Endodermal cell (in vitro differentiated cells): ENCODE measurements at regions not wholly inside any gene's neighbourhood (a gene's known extent, or its start where the extent isn't known, plus 50 kb on each side); places are given as distances from the start of the nearest gene placed in this dataset.
A peak's percentile ranks its signal among the peaks of the same experiment; 100 is the strongest.

ENCODE experiments used
- DNase-seq: peaks from one replicate; pipeline ENCODE4 v3.0.0-alpha.2; 2017
- H3K27ac ChIP-seq: 2 replicates; pipeline ENCODE4 v1.5.1; 2013; ENCODE audit warnings: mild to moderate bottlenecking, low read depth, low read length, moderate library complexity
- H3K27me3 ChIP-seq: 2 replicates; pipeline ENCODE4 v1.6.1; 2013; ENCODE audit warnings: mild to moderate bottlenecking, low read length, moderate library complexity; ENCODE audit not compliant: insufficient read depth, control insufficient read depth, poor library complexity, severe bottlenecking
- H3K36me3 ChIP-seq: 2 replicates; pipeline ENCODE4 v1.7.0; 2013; ENCODE audit warnings: mild to moderate bottlenecking, low read length, moderate library complexity; ENCODE audit not compliant: control insufficient read depth, insufficient read depth
- H3K4me1 ChIP-seq: one replicate; pipeline ENCODE4 v1.7.0; 2013; ENCODE audit warnings: low read length; ENCODE audit not compliant: control insufficient read depth, insufficient read depth
- H3K4me3 ChIP-seq: 2 replicates; pipeline ENCODE4 v1.5.1; 2013; ENCODE audit warnings: mild to moderate bottlenecking, low read length, moderate library complexity
- H3K9ac ChIP-seq: 2 replicates; pipeline ENCODE4 v1.6.1; 2013; ENCODE audit warnings: mild to moderate bottlenecking, low read length, moderate library complexity; ENCODE audit not compliant: poor library complexity, severe bottlenecking; ENCODE audit errors: extremely low read depth
- H3K9me3 ChIP-seq: 2 replicates; pipeline ENCODE4 v1.6.1; 2013; ENCODE audit warnings: mild to moderate bottlenecking, low read length, moderate library complexity; ENCODE audit not compliant: control insufficient read depth
- H3K27ac Mint-ChIP-seq: 2 replicates; pipeline ENCODE4 v1.8.0; 2020; ENCODE audit warnings: mixed read lengths
- H3K27me3 Mint-ChIP-seq: 2 replicates; pipeline ENCODE4 v1.8.0; 2021; ENCODE audit warnings: mild to moderate bottlenecking, mixed read lengths; ENCODE audit not compliant: insufficient read depth
- H3K36me3 Mint-ChIP-seq: 2 replicates; pipeline ENCODE4 v1.8.0; 2020; ENCODE audit warnings: low read depth, mixed read lengths
- H3K4me1 Mint-ChIP-seq: 2 replicates; pipeline ENCODE4 v1.8.0; 2020; ENCODE audit warnings: mixed read lengths
- H3K4me3 Mint-ChIP-seq: 2 replicates; pipeline ENCODE4 v1.8.0; 2020; ENCODE audit warnings: mild to moderate bottlenecking, moderate library complexity, mixed read lengths
- H3K9me3 Mint-ChIP-seq: 2 replicates; pipeline ENCODE4 v1.8.0; 2020; ENCODE audit warnings: mild to moderate bottlenecking, mixed read lengths
- CTCF ChIP-seq: fragments of 200-600 bp; sonication (generic); conservative IDR thresholded peaks from 2 replicates; pipeline ENCODE4 v1.5.0; 2021; ENCODE audit warnings: antibody characterized with exemption, mild to moderate bottlenecking
- WGBS, 2 experiments: methylation state at CpG; one replicate each; pipeline versions ENCODE4 v1.1.5 to v1.1.7; 2013; ENCODE audit warnings: missing lambda C conversion rate in 2 of 2, mixed read lengths in 1 of 2; ENCODE audit not compliant: insufficient coverage in 1 of 2, insufficient read length in 1 of 2; 5-methylcytosine and 5-hydroxymethylcytosine counted together

GRCh38 chr2:83534416-83534815, 924.7 kb downstream of the SUCLG1 start:
- Histone ChIP-seq H3K4me3 (no peak overlapping the region), H3K9me3 (no peaks in the 10 kb centered on the region), H3K4me1 (peaks cover 3% of the 10 kb centered on the region), H3K36me3 (no peaks in the 10 kb centered on the region), H3K9ac (no peak overlapping the region), H3K27ac (no peak overlapping the region), H3K27me3 (no peaks in the 10 kb centered on the region)
- Mint-ChIP-seq H3K27ac (no peak overlapping the region), H3K4me3 (no peak overlapping the region), H3K9me3 (no peaks in the 10 kb centered on the region), H3K4me1 (no peaks in the 10 kb centered on the region), H3K36me3 (no peaks in the 10 kb centered on the region), H3K27me3 (no peaks in the 10 kb centered on the region)
- no peak for TF ChIP-seq CTCF
- DNase-seq = no peak
- 82 to 92% methylated on average over 1 to 2 of the region's 2 CpGs for WGBS, 2 experiments

DNA sequence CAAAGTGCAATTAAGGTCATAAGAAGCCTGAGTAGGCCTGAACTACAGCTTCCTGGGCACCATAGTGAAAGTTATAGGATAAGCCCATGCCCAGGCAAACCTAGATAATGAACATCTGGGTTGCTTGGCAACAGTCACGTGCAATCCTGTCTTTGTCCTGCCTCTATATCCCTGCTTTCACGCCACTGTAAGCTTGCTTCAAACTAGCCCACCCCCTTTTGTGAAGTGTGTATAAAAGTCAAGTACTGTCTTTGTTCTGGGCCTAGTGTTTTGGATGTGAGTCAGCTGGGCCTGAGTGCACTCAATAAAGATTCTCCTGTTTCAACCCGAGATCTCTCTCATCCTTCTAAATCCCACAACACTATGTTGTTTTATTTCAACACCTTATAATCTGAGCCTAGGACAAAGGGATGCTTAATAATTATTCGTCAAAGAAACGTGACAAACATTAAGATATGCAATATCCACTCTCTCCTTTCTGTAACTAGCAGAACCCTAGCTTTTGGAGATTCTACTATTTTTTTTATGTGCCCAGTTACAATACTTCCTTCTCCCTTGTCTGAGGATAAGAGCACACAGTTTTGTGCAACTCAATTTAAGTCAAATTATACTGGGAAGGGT, 927.8 kb downstream of the SUCLG1 start:
- Histone ChIP-seq H3K4me3 (no peak overlapping the region), H3K9ac (no peak overlapping the region), H3K9me3 (no peaks in the 10 kb centered on the region), H3K27me3 (no peaks in the 10 kb centered on the region), H3K36me3 (no peaks in the 10 kb centered on the region), H3K27ac (peak overlapping the region; percentile 18), H3K4me1 (peaks cover 3% of the 10 kb centered on the region)
- no peak for TF ChIP-seq CTCF
- Mint-ChIP-seq H3K36me3 (no peaks in the 10 kb centered on the region), H3K27ac (no peak overlapping the region), H3K4me3 (no peak overlapping the region), H3K4me1 (no peaks in the 10 kb centered on the region), H3K9me3 (no peaks in the 10 kb centered on the region), H3K27me3 (no peaks in the 10 kb centered on the region)
- whole genome bisulfite sequencing, 2 experiments = 73 to 79% methylated on average over 3 to 5 of the region's 5 CpGs
- DNase-seq = no peak

GRCh38 chr2:83528767-83529166, 930.3 kb downstream of the SUCLG1 start:
- no peaks in the 10 kb centered on the region for H3K27me3 Mint-ChIP-seq
- no peak overlapping the region for H3K4me3 ChIP-seq
- no peaks in the 10 kb centered on the region for H3K27me3 ChIP-seq
- no peak overlapping the region for H3K9ac ChIP-seq
- H3K4me1 ChIP-seq = peaks cover 3% of the 10 kb centered on the region
- no peak overlapping the region for H3K27ac ChIP-seq
- no peaks in the 10 kb centered on the region for H3K36me3 Mint-ChIP-seq
- 100% methylated on average over 1 of the region's 1 CpG; no CpG with 5 or more reads in 1 of the 2 experiments for WGBS, 2 experiments
- no peak for TF ChIP-seq CTCF
- H3K9me3 ChIP-seq = no peaks in the 10 kb centered on the region
- H3K36me3 ChIP-seq = no peaks in the 10 kb centered on the region
- DNase-seq = no peak
- H3K4me3 Mint-ChIP-seq = no peak overlapping the region
- H3K4me1 Mint-ChIP-seq = no peaks in the 10 kb centered on the region
- no peaks in the 10 kb centered on the region for H3K9me3 Mint-ChIP-seq
- H3K27ac Mint-ChIP-seq = no peak overlapping the region
